Astrocyte of the spinal cord (primary cell): ENCODE measurements at regions not wholly inside any gene's neighbourhood (a gene's known extent, or its start where the extent isn't known, plus 50 kb on each side); places are given as distances from the start of the nearest gene placed in this dataset.
A peak's percentile ranks its signal among the peaks of the same experiment; 100 is the strongest.

ENCODE experiments used
- DNase-seq: peaks from one replicate; pipeline ENCODE4 v3.0.0; 2011; ENCODE audit warnings: low read depth, low spot score
- H3K4me3 ChIP-seq: 2 replicates; pipeline ENCODE4 v1.5.1; 2011; ENCODE audit warnings: low read depth, mild to moderate bottlenecking, low read length, moderate library complexity
- CTCF ChIP-seq: IDR thresholded peaks from 2 replicates; pipeline ENCODE4 v1.5.1; 2012; ENCODE audit warnings: low read depth, mild to moderate bottlenecking, low read length, inconsistent platforms
- in situ Hi-C: cut with HindIII; loops from 2 replicates; pipeline ENCODE4 v1.10.0; 2017; ENCODE audit warnings: low sequenced_read_pairs

- in situ Hi-C loops = no loop called here
- TF ChIP-seq CTCF = no peak
- no peak overlapping the region for H3K4me3 ChIP-seq
- no peak for DNase-seq
Measured at GRCh38 chr4:138671106-138671505, 344.5 kb upstream of the NOCT start.

- in situ Hi-C loops = no loop called here
- DNase-seq = no peak
- H3K4me3 ChIP-seq = no peak overlapping the region
- TF ChIP-seq CTCF = no peak
Measured at GRCh38 chr4:138670681-138671080, 344.9 kb upstream of the NOCT start.

GRCh38 chr4:138669479-138670315 lies 345.9 kb upstream of the NOCT start:
- TF ChIP-seq CTCF = no peak
- peak; percentile 87 for DNase-seq
- in situ Hi-C loops = no loop called here
- no peak overlapping the region for H3K4me3 ChIP-seq

GRCh38 chr4:138668309-138668708 lies 347.3 kb upstream of the NOCT start:
- in situ Hi-C loops = no loop called here
- no peak for TF ChIP-seq CTCF
- H3K4me3 ChIP-seq = no peak overlapping the region
- no peak for DNase-seq

- H3K4me3 ChIP-seq = no peak overlapping the region
- DNase-seq = no peak
- in situ Hi-C loops = no loop called here
- TF ChIP-seq CTCF = no peak
Measured at GRCh38 chr4:138666366-138666765, 349.2 kb upstream of the NOCT start.

- no peak for TF ChIP-seq CTCF
- no peak overlapping the region for H3K4me3 ChIP-seq
- in situ Hi-C loops = no loop called here
- DNase-seq = no peak
Measured at GRCh38 chr4:138665851-138666250, 349.7 kb upstream of the NOCT start.

GRCh38 chr4:138663883-138664282 lies 351.7 kb upstream of the NOCT start:
- H3K4me3 ChIP-seq = no peak overlapping the region
- no peak for TF ChIP-seq CTCF
- in situ Hi-C loops = no loop called here
- no peak for DNase-seq
